ENCODE measurements at regions not wholly inside any gene's neighbourhood (a gene's known extent, or its start where the extent isn't known, plus 50 kb on each side); places are given as distances from the start of the nearest gene placed in this dataset.

DNA sequence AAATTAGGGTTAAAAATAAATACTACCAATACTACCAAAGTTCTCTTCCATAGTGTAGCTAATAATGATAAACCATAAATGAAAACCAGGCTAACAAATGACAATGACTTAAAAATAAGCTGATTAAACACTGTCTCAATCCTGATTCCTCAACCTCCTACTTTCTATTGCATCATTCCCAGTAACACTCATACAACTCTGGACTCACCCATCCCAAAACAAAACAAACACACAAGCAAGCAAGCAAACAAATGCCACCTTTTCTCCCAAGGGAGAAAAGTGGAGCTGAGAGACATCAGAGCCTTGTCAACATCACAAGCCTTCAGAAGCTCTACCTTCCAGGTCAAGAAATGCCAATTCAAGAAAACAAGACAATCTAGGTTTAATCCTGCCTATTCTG, 620.7 kb downstream of the NYAP2 start:
- TF ChIP-seq, protein P1, sequence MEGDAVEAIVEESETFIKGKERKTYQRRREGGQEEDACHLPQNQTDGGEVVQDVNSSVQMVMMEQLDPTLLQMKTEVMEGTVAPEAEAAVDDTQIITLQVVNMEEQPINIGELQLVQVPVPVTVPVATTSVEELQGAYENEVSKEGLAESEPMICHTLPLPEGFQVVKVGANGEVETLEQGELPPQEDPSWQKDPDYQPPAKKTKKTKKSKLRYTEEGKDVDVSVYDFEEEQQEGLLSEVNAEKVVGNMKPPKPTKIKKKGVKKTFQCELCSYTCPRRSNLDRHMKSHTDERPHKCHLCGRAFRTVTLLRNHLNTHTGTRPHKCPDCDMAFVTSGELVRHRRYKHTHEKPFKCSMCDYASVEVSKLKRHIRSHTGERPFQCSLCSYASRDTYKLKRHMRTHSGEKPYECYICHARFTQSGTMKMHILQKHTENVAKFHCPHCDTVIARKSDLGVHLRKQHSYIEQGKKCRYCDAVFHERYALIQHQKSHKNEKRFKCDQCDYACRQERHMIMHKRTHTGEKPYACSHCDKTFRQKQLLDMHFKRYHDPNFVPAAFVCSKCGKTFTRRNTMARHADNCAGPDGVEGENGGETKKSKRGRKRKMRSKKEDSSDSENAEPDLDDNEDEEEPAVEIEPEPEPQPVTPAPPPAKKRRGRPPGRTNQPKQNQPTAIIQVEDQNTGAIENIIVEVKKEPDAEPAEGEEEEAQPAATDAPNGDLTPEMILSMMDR (IDR thresholded peaks at IDR 0.05), result no peak
- TF ChIP-seq EP300 (IDR thresholded peaks at IDR 0.05), result no peak
- no peak for TF ChIP-seq POLR2A (IDR thresholded peaks at IDR 0.05; ENCODE audit: low read depth)
- TF ChIP-seq POLR2AphosphoS5 (IDR thresholded peaks at IDR 0.05), result no peak

Data from esophagus muscularis mucosa (tissue), 4 donors.